Left renal cortex interstitium (tissue), 4 donors: ENCODE measurements at regions not wholly inside any gene's neighbourhood (a gene's known extent, or its start where the extent isn't known, plus 50 kb on each side); places are given as distances from the start of the nearest gene placed in this dataset.

Experiments
- DNase-seq, 4 donors: peaks; one replicate each; pipeline ENCODE4 v3.0.0-alpha.2; 2013; ENCODE audit warnings: low read depth in 4 of 4, low spot score in 2 of 4, missing footprints in 1 of 4

GRCh38 chr20:24339210-24339641 is 130.2 kb upstream of the SYNDIG1 start:
- DNase-seq = no peak

- DNase-seq = no peak
Measured at GRCh38 chr20:24337551-24337950, 131.9 kb upstream of the SYNDIG1 start.

GRCh38 chr20:24337069-24337468 is 132.4 kb upstream of the SYNDIG1 start:
- DNase-seq = no peak

GRCh38 chr20:24334830-24335229 is 134.6 kb upstream of the SYNDIG1 start:
- DNase-seq = no peak

- DNase-seq = no peak
Measured at GRCh38 chr20:24332956-24333355, 136.5 kb upstream of the SYNDIG1 start.

GRCh38 chr20:24331939-24332338 is 137.5 kb upstream of the SYNDIG1 start:
- DNase-seq = no peak

GRCh38 chr20:24328901-24329300 is 140.5 kb upstream of the SYNDIG1 start:
- no peak for DNase-seq

GRCh38 chr20:24321973-24322372 is 147.5 kb upstream of the SYNDIG1 start:
- no peak for DNase-seq

- no peak for DNase-seq
Measured at GRCh38 chr20:24318569-24319352, 150.7 kb upstream of the SYNDIG1 start.

GRCh38 chr20:24317224-24317623 is 152.2 kb upstream of the SYNDIG1 start:
- DNase-seq = no peak

GRCh38 chr20:24316731-24317130 is 152.7 kb upstream of the SYNDIG1 start:
- DNase-seq = no peak

GRCh38 chr20:24314053-24314452 is 155.4 kb upstream of the SYNDIG1 start:
- no peak for DNase-seq

GRCh38 chr20:24309596-24309995 is 159.8 kb upstream of the SYNDIG1 start:
- no peak for DNase-seq

GRCh38 chr20:24305371-24305770 is 164.1 kb upstream of the SYNDIG1 start:
- no peak for DNase-seq

GRCh38 chr20:24304291-24304690 is 165.1 kb upstream of the SYNDIG1 start:
- DNase-seq = no peak

- DNase-seq = no peak
Measured at GRCh38 chr20:24303393-24304170, 165.8 kb upstream of the SYNDIG1 start.

- no peak for DNase-seq
Measured at GRCh38 chr20:24297993-24298392, 171.4 kb upstream of the SYNDIG1 start.

- DNase-seq = no peak
Measured at GRCh38 chr20:24296477-24297261, 172.8 kb upstream of the SYNDIG1 start.

- no peak for DNase-seq
Measured at GRCh38 chr20:24291014-24291413, 178.4 kb upstream of the SYNDIG1 start.

GRCh38 chr20:24289737-24290481 is 179.5 kb upstream of the SYNDIG1 start:
- no peak for DNase-seq
